NCI-H2029 (cell line): ENCODE measurements at regions not wholly inside any gene's neighbourhood (a gene's known extent, or its start where the extent isn't known, plus 50 kb on each side); places are given as distances from the start of the nearest gene placed in this dataset.

ENCODE experiments used
- DNase-seq: peaks from one replicate; lab custom pipeline; 2025; lab: John Stamatoyannopoulos, UW

- no peak for DNase-seq
These were observed 81.4 kb upstream of the KLF13 start for GRCh38 chr15:31245135-31245689.

GRCh38 chr15:31245756-31246155, 80.9 kb upstream of the KLF13 start:
- no peak for DNase-seq

GRCh38 chr15:31247404-31247803, 79.2 kb upstream of the KLF13 start:
- no peak for DNase-seq

- DNase-seq, result no peak
These were observed 78.4 kb upstream of the KLF13 start for GRCh38 chr15:31248263-31248662.

- no peak for DNase-seq
These were observed 77.7 kb upstream of the KLF13 start for GRCh38 chr15:31248951-31249350.

- no peak for DNase-seq
These were observed 76.6 kb upstream of the KLF13 start for GRCh38 chr15:31250033-31250432.

- DNase-seq, result no peak
These were observed 75.5 kb upstream of the KLF13 start for GRCh38 chr15:31251165-31251564.

GRCh38 chr15:31252171-31252785, 74.4 kb upstream of the KLF13 start:
- no peak for DNase-seq

GRCh38 chr15:31254431-31255175, 72.0 kb upstream of the KLF13 start:
- DNase-seq, result no peak

- DNase-seq, result no peak
These were observed 71.5 kb upstream of the KLF13 start for GRCh38 chr15:31255176-31255510.

GRCh38 chr15:31255732-31256377, 70.8 kb upstream of the KLF13 start:
- no peak for DNase-seq

- no peak for DNase-seq
These were observed 70.0 kb upstream of the KLF13 start for GRCh38 chr15:31256378-31257265.

GRCh38 chr15:31257286-31257685, 69.3 kb upstream of the KLF13 start:
- no peak for DNase-seq

GRCh38 chr15:31258260-31258659, 68.4 kb upstream of the KLF13 start:
- DNase-seq, result no peak

- DNase-seq, result no peak
These were observed 66.9 kb upstream of the KLF13 start for GRCh38 chr15:31259562-31260252.

- no peak for DNase-seq
These were observed 65.9 kb upstream of the KLF13 start for GRCh38 chr15:31260646-31261265.

- no peak for DNase-seq
These were observed 65.1 kb upstream of the KLF13 start for GRCh38 chr15:31261266-31262142.

- no peak for DNase-seq
These were observed 64.5 kb upstream of the KLF13 start for GRCh38 chr15:31262143-31262530.

- no peak for DNase-seq
These were observed 63.5 kb upstream of the KLF13 start for GRCh38 chr15:31262901-31263671.
